PFSK-1 (cell line): ENCODE measurements at regions not wholly inside any gene's neighbourhood (a gene's known extent, or its start where the extent isn't known, plus 50 kb on each side); places are given as distances from the start of the nearest gene placed in this dataset.

Experiments
- FOXP2 ChIP-seq: optimal IDR thresholded peaks from 2 replicates; pipeline ENCODE3; 2011; ENCODE audit warnings: borderline replicate concordance, control low read depth, inconsistent platforms; ENCODE audit not compliant: insufficient read depth; ENCODE audit errors: extremely low read length, extremely low read depth
- POLR2AphosphoS5 ChIP-seq: IDR thresholded peaks from 2 replicates; pipeline ENCODE4 v1.6.1; 2012; ENCODE audit warnings: low read depth, mild to moderate bottlenecking, control low read depth, low read length, moderate library complexity
- SIN3A ChIP-seq: IDR thresholded peaks from 2 replicates; pipeline ENCODE4 v1.6.1; 2012; ENCODE audit warnings: mild to moderate bottlenecking, low read length, moderate library complexity, borderline replicate concordance; ENCODE audit not compliant: insufficient read depth
- TAF1 ChIP-seq: IDR thresholded peaks from 2 replicates; pipeline ENCODE4 v1.6.1; 2012; ENCODE audit warnings: low read length, control low read depth, borderline replicate concordance; ENCODE audit not compliant: insufficient read depth
- TF ChIP-seq, protein P1 (sequence below), 2 experiments: IDR thresholded peaks; 2 replicates each; pipeline versions ENCODE4 v1.6.1 to v1.8.0; 2011 to 2012; ENCODE audit warnings: low read depth in 2 of 2, low read length in 2 of 2, control low read depth in 1 of 2, inconsistent platforms in 1 of 2, mild to moderate bottlenecking in 1 of 2, moderate library complexity in 1 of 2; ENCODE audit not compliant: insufficient read depth in 1 of 2

GRCh38 chr3:182019926-182020325, 308.2 kb downstream of the SOX2 start:
- TF ChIP-seq SIN3A (no peak), FOXP2 (no peak), TAF1 (no peak), POLR2AphosphoS5 (no peak)
- TF ChIP-seq, protein P1, sequence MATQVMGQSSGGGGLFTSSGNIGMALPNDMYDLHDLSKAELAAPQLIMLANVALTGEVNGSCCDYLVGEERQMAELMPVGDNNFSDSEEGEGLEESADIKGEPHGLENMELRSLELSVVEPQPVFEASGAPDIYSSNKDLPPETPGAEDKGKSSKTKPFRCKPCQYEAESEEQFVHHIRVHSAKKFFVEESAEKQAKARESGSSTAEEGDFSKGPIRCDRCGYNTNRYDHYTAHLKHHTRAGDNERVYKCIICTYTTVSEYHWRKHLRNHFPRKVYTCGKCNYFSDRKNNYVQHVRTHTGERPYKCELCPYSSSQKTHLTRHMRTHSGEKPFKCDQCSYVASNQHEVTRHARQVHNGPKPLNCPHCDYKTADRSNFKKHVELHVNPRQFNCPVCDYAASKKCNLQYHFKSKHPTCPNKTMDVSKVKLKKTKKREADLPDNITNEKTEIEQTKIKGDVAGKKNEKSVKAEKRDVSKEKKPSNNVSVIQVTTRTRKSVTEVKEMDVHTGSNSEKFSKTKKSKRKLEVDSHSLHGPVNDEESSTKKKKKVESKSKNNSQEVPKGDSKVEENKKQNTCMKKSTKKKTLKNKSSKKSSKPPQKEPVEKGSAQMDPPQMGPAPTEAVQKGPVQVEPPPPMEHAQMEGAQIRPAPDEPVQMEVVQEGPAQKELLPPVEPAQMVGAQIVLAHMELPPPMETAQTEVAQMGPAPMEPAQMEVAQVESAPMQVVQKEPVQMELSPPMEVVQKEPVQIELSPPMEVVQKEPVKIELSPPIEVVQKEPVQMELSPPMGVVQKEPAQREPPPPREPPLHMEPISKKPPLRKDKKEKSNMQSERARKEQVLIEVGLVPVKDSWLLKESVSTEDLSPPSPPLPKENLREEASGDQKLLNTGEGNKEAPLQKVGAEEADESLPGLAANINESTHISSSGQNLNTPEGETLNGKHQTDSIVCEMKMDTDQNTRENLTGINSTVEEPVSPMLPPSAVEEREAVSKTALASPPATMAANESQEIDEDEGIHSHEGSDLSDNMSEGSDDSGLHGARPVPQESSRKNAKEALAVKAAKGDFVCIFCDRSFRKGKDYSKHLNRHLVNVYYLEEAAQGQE (IDR thresholded peaks at IDR 0.05; ENCODE audit: insufficient read depth in 1 of 2, low read depth in 2 of 2, low read length in 2 of 2): no peak

DNA sequence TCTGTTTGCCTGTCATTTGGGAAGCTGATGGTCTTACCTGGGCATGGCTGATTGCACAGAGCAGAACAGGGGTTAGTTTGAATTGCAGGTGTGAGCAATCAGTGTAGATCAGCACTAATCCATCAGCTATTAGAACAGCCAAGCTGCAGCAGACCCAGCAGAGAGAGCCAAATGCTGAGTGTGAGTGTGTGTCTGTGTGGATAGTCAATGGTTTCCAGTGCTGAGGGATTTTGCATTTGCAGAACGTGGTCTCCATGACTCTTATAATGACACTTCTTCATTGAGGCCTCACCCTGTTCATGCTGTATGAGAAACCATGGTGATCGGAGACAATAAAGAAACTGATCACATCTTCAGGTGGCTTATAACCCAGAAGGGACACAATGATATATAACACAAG, 312.1 kb downstream of the SOX2 start:
- TF ChIP-seq, protein P1 (IDR thresholded peaks at IDR 0.05; ENCODE audit: insufficient read depth in 1 of 2, low read depth in 2 of 2, low read length in 2 of 2): no peak
- TF ChIP-seq TAF1: no peak
- TF ChIP-seq SIN3A: no peak
- TF ChIP-seq POLR2AphosphoS5: no peak

- no peak for TF ChIP-seq FOXP2
- no peak for TF ChIP-seq TAF1
Measured at GRCh38 chr3:182027366-182027765, 315.6 kb downstream of the SOX2 start.

DNA sequence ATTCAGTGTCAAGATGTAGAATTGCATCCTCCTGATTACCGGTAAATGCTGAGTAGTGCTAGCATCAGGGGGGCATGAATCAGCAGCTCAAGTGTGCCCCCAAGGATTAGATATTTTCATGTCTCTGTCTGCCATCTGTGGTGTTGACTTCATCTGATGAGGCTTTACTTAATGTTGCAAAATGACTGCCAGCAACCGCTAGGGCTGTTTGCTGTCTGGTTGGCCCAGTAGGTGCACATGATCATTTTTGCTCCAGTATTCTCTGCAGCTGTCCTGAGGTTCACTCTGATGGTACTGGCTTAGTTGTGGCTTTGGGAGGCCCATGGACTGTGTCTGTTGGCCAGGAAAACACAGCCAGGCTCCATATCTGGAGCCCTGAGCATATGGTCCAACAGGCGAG, 316.4 kb downstream of the SOX2 start:
- TF ChIP-seq SIN3A: no peak
- TF ChIP-seq FOXP2: no peak
- TF ChIP-seq POLR2AphosphoS5: no peak
- no peak for TF ChIP-seq TAF1
- TF ChIP-seq, protein P1 (IDR thresholded peaks at IDR 0.05; ENCODE audit: insufficient read depth in 1 of 2, low read depth in 2 of 2, low read length in 2 of 2): no peak

DNA sequence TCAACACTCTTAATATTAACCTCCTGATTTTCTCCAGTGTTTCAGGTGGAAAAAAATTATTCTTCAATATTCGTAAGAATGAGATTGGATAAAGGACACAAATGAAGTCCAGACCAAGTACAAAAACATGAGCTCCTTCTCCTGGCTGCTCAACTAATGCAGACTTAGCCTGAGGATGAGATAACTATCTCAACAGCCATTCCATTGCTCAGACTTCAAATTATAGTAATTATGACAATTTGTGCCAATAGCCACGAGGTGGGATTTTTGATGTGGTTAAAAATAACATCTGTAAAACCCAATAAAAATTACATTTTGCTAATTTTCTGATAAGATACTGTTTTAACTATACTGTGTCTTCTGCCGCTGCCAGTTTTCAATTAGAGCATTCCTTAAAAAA, 323.6 kb downstream of the SOX2 start:
- TF ChIP-seq, protein P1 (IDR thresholded peaks at IDR 0.05; ENCODE audit: insufficient read depth in 1 of 2, low read depth in 2 of 2, low read length in 2 of 2): no peak
- no peak for TF ChIP-seq TAF1
- no peak for TF ChIP-seq POLR2AphosphoS5
- TF ChIP-seq SIN3A: no peak
- no peak for TF ChIP-seq FOXP2
